Endothelial cell of umbilical vein (primary cell): ENCODE measurements at regions not wholly inside any gene's neighbourhood (a gene's known extent, or its start where the extent isn't known, plus 50 kb on each side); places are given as distances from the start of the nearest gene placed in this dataset.

ENCODE experiments used
- BruUV-seq: library from RNA; stranded (reverse); fragments of 400-500 nt; replicated peaks from 2 replicates; lab custom pipeline; 2021; lab: Mats Ljungman, UMichigan
- CTCF ChIA-PET: fragments of 300-600, 350-600 bp; sonication (Branson Sonifier 250); formaldehyde crosslinking; loops from one replicate; lab custom pipeline; 2021; ENCODE audit warnings: antibody characterized with exemption, inconsistent platforms; lab: Charles Lee
- POLR2A ChIA-PET: fragments of 300-600, 350-600 bp; sonication (Branson Sonifier 250); formaldehyde crosslinking; loops from one replicate; lab custom pipeline; 2021; ENCODE audit warnings: antibody characterized with exemption, inconsistent platforms; lab: Charles Lee
- DNase-seq: peaks from one replicate; pipeline ENCODE4 v3.0.0-alpha.2; 2011; ENCODE audit warnings: low read depth, low spot score
- FAIRE-seq: peaks from 2 replicates; lab custom pipeline; 2011; peaks lifted over from hg19 to GRCh38; lab: Jason Lieb, UNC
- H2AFZ ChIP-seq: 2 replicates; pipeline ENCODE4 v1.6.0; 2012; ENCODE audit warnings: low read depth, low read length, control low read depth, inconsistent platforms
- H3K27ac ChIP-seq: 2 replicates; pipeline ENCODE4 v1.5.1; 2011; ENCODE audit warnings: low read depth, mild to moderate bottlenecking, control low read depth, low read length, moderate library complexity; ENCODE audit not compliant: insufficient read depth
- H3K27me3 ChIP-seq, 2 experiments: 2 replicates each; pipeline versions ENCODE4 v1.6.0 to v1.6.1; 2011; ENCODE audit warnings: low read length in 2 of 2, mixed read lengths in 1 of 2; ENCODE audit not compliant: control insufficient read depth in 2 of 2, insufficient read depth in 2 of 2
- H3K36me3 ChIP-seq, 2 experiments: 2 replicates in 1 of 2; 3 replicates in 1 of 2; pipeline ENCODE4 v1.5.1; 2011; ENCODE audit warnings: low read length in 2 of 2, mild to moderate bottlenecking in 1 of 2, moderate library complexity in 1 of 2; ENCODE audit not compliant: control insufficient read depth in 2 of 2, insufficient read depth in 2 of 2; ENCODE audit errors: extremely low read depth in 1 of 2
- H3K4me1 ChIP-seq: 3 replicates; pipeline ENCODE4 v1.5.1; 2011; ENCODE audit warnings: mild to moderate bottlenecking, low read length; ENCODE audit not compliant: control insufficient read depth, insufficient read depth; ENCODE audit errors: extremely low read depth
- H3K4me2 ChIP-seq: 2 replicates; pipeline ENCODE4 v1.6.1; 2011; ENCODE audit warnings: low read length, control low read depth, mixed read lengths; ENCODE audit not compliant: insufficient read depth
- H3K4me3 ChIP-seq, 3 experiments: fragments of 200-600 bp in 1 of 3; sonication (generic), shearing (Covaris generic) in 1 of 3; replicated peaks in 1 of 3; 2 replicates each; pipeline ENCODE4 v1.5.1; 2011 to 2016; ENCODE audit warnings: control low read depth in 3 of 3, low read length in 3 of 3, mild to moderate bottlenecking in 2 of 3, inconsistent platforms in 1 of 3, low read depth in 1 of 3, moderate library complexity in 1 of 3; ENCODE audit not compliant: insufficient read depth in 1 of 3
- H3K79me2 ChIP-seq: 2 replicates; pipeline ENCODE4 v1.6.0; 2012; ENCODE audit warnings: low read length, inconsistent platforms; ENCODE audit not compliant: control insufficient read depth, insufficient read depth
- H3K9ac ChIP-seq: replicated peaks from 2 replicates; pipeline ENCODE3; 2011; ENCODE audit warnings: low read length, control low read depth; ENCODE audit not compliant: insufficient read depth; ENCODE audit errors: extremely low read depth
- H3K9me1 ChIP-seq: replicated peaks from 3 replicates; pipeline ENCODE4 v1.6.0; 2011; ENCODE audit warnings: mild to moderate bottlenecking, low read length; ENCODE audit not compliant: control insufficient read depth, insufficient read depth; ENCODE audit errors: extremely low read depth
- H3K9me3 ChIP-seq: replicated peaks from 2 replicates; pipeline ENCODE4 v1.5.1; 2012; ENCODE audit warnings: low read length, inconsistent platforms; ENCODE audit not compliant: control insufficient read depth, insufficient read depth
- H4K20me1 ChIP-seq: replicated peaks from 2 replicates; pipeline ENCODE3; 2011; ENCODE audit warnings: mild to moderate bottlenecking, low read length; ENCODE audit not compliant: control insufficient read depth, insufficient read depth; ENCODE audit errors: extremely low read depth
- CTCF ChIP-seq, 2 donors: IDR thresholded peaks; 1 replicate in 1 of 2; 2 replicates in 1 of 2; pipeline ENCODE4 v1.5.1; 2011; ENCODE audit warnings: low read length in 2 of 2, mild to moderate bottlenecking in 2 of 2, moderate library complexity in 2 of 2, control low read depth in 1 of 2, inconsistent platforms in 1 of 2, low read depth in 1 of 2; ENCODE audit not compliant: insufficient read depth in 1 of 2; ENCODE audit errors: extremely low read depth in 1 of 2
- EZH2 ChIP-seq: IDR thresholded peaks from 2 replicates; pipeline ENCODE4 v1.6.1; 2012; ENCODE audit warnings: borderline replicate concordance, low read depth, mild to moderate bottlenecking, moderate library complexity, low read length, inconsistent platforms; ENCODE audit not compliant: severe bottlenecking
- FOS ChIP-seq: IDR thresholded peaks from 2 replicates; pipeline ENCODE4 v1.6.1; 2011; ENCODE audit warnings: mild to moderate bottlenecking, low read length, moderate library complexity, borderline replicate concordance; ENCODE audit not compliant: insufficient read depth
- GATA2 ChIP-seq: IDR thresholded peaks from 2 replicates; pipeline ENCODE4 v1.7.0; 2011; ENCODE audit warnings: low read depth, mild to moderate bottlenecking, moderate library complexity, mixed read lengths, low read length; ENCODE audit not compliant: insufficient read length, insufficient read depth
- JUN ChIP-seq: IDR thresholded peaks from 2 replicates; pipeline ENCODE4 v1.6.1; 2011; ENCODE audit warnings: borderline replicate concordance, low read depth; ENCODE audit not compliant: insufficient read length, insufficient read depth
- MAX ChIP-seq: IDR thresholded peaks from 2 replicates; pipeline ENCODE4 v1.6.1; 2011; ENCODE audit not compliant: insufficient read depth, insufficient read length
- MYC ChIP-seq: IDR thresholded peaks from one replicate; pipeline ENCODE4 v1.6.1; 2011; ENCODE audit warnings: mild to moderate bottlenecking, low read depth, low read length
- POLR2A ChIP-seq: IDR thresholded peaks from 2 replicates; pipeline ENCODE4 v1.6.1; 2012; ENCODE audit warnings: low read depth, mild to moderate bottlenecking, control low read depth, low read length
- POLR2AphosphoS5 ChIP-seq: IDR thresholded peaks from 2 replicates; pipeline ENCODE4 v1.6.1; 2012; ENCODE audit warnings: low read depth, mild to moderate bottlenecking, control low read depth, low read length, moderate library complexity; ENCODE audit not compliant: insufficient read depth
- dilution Hi-C: fragments of 300-500 bp; cut with MboI; formaldehyde crosslinking; loops from one replicate; pipeline ENCODE4 v1.15.0; 2019; ENCODE audit warnings: low sequenced_read_pairs; ENCODE audit not compliant: extremely low pct_ligation_motif_present
- intact Hi-C: fragments of 100-400 bp; cut with micrococcal nuclease; formaldehyde crosslinking; loops from one replicate; pipeline ENCODE4 v1.10.0; 2022

- intact Hi-C loops (no loop called here), dilution Hi-C loops (no loop called here)
- H3K4me3 ChIP-seq: no peak overlapping the region
- H3K9me3 ChIP-seq: no peaks in the 10 kb centered on the region
- no peaks in the 10 kb centered on the region for H3K27me3 ChIP-seq
- H4K20me1 ChIP-seq: no peaks in the 10 kb centered on the region
- POLR2A ChIA-PET: no interaction called here
- H3K4me2 ChIP-seq: no peak overlapping the region
- FAIRE-seq (no peak), DNase-seq (no peak)
- TF ChIP-seq CTCF (IDR thresholded peaks at IDR 0.05; ENCODE audit: extremely low read depth in 1 of 2, insufficient read depth in 1 of 2, low read depth in 1 of 2, low read length in 2 of 2) (no peak), GATA2 (no peak), EZH2 (no peak), POLR2A (no peak), POLR2AphosphoS5 (no peak), FOS (no peak), MAX (no peak), MYC (no peak), JUN (no peak)
- no peak overlapping the region for H3K9ac ChIP-seq
- no TSS peak for BruUV-seq
- H3K79me2 ChIP-seq: no peaks in the 10 kb centered on the region
- H3K27ac ChIP-seq: no peak overlapping the region
- no peaks in the 10 kb centered on the region for H3K36me3 ChIP-seq
- CTCF ChIA-PET: no interaction called here
- no peaks in the 10 kb centered on the region for H3K4me1 ChIP-seq
- H2AFZ ChIP-seq: no peak overlapping the region
- no peaks in the 10 kb centered on the region for H3K9me1 ChIP-seq
Measured at GRCh38 chr11:39960206-39960605, 1499.2 kb downstream of the LRRC4C start.
